SK-N-DZ (cell line): ENCODE measurements at regions not wholly inside any gene's neighbourhood (a gene's known extent, or its start where the extent isn't known, plus 50 kb on each side); places are given as distances from the start of the nearest gene placed in this dataset.

Source experiments
- DNase-seq: peaks from one replicate; pipeline ENCODE4 v3.0.0-alpha.2; 2015; ENCODE audit warnings: low spot score

- no peak for DNase-seq
Measured at GRCh38 chr21:27462726-27463125, 495.8 kb upstream of the ADAMTS5 start.

- no peak for DNase-seq
Measured at GRCh38 chr21:27454234-27454633, 487.3 kb upstream of the ADAMTS5 start.

GRCh38 chr21:27451116-27451515, 484.2 kb upstream of the ADAMTS5 start:
- DNase-seq = no peak

GRCh38 chr21:27450216-27450615, 483.3 kb upstream of the ADAMTS5 start:
- DNase-seq = no peak

GRCh38 chr21:27448960-27449359, 482.1 kb upstream of the ADAMTS5 start:
- DNase-seq = no peak

GRCh38 chr21:27447843-27448242, 481.0 kb upstream of the ADAMTS5 start:
- no peak for DNase-seq

- no peak for DNase-seq
Measured at GRCh38 chr21:27429710-27430341, 462.9 kb upstream of the ADAMTS5 start.

GRCh38 chr21:27426196-27426595, 459.3 kb upstream of the ADAMTS5 start:
- DNase-seq = no peak

- peak; percentile 78 for DNase-seq
Measured at GRCh38 chr21:27425574-27425973, 458.7 kb upstream of the ADAMTS5 start.

GRCh38 chr21:27425172-27425571, 458.3 kb upstream of the ADAMTS5 start:
- DNase-seq = peak; percentile 64

- no peak for DNase-seq
Measured at GRCh38 chr21:27424601-27425000, 457.7 kb upstream of the ADAMTS5 start.

- no peak for DNase-seq
Measured at GRCh38 chr21:27423906-27424595, 457.2 kb upstream of the ADAMTS5 start.

- no peak for DNase-seq
Measured at GRCh38 chr21:27423038-27423437, 456.1 kb upstream of the ADAMTS5 start.

- no peak for DNase-seq
Measured at GRCh38 chr21:27422435-27422834, 455.5 kb upstream of the ADAMTS5 start.

GRCh38 chr21:27421654-27422053, 454.8 kb upstream of the ADAMTS5 start:
- no peak for DNase-seq

- no peak for DNase-seq
Measured at GRCh38 chr21:27419153-27419552, 452.3 kb upstream of the ADAMTS5 start.

GRCh38 chr21:27418346-27418745, 451.5 kb upstream of the ADAMTS5 start:
- DNase-seq = no peak

GRCh38 chr21:27412530-27412929, 445.6 kb upstream of the ADAMTS5 start:
- DNase-seq = no peak

- no peak for DNase-seq
Measured at GRCh38 chr21:27408826-27409225, 441.9 kb upstream of the ADAMTS5 start.

- DNase-seq = no peak
Measured at GRCh38 chr21:27407271-27407670, 440.4 kb upstream of the ADAMTS5 start.

GRCh38 chr21:27406300-27407009, 439.6 kb upstream of the ADAMTS5 start:
- DNase-seq = no peak

- no peak for DNase-seq
Measured at GRCh38 chr21:27403011-27403410, 436.1 kb upstream of the ADAMTS5 start.

- no peak for DNase-seq
Measured at GRCh38 chr21:27400045-27400444, 433.2 kb upstream of the ADAMTS5 start.
